Calu3 (cell line): ENCODE measurements at regions not wholly inside any gene's neighbourhood (a gene's known extent, or its start where the extent isn't known, plus 50 kb on each side); places are given as distances from the start of the nearest gene placed in this dataset.

Experiments used
- BruUV-seq: library from RNA; stranded (reverse); fragments of 400-500 nt; replicated peaks from 2 replicates; lab custom pipeline; 2021; lab: Mats Ljungman, UMichigan
- CTCF ChIA-PET: fragments of 300-600 bp; sonication (Branson Sonifier 250); formaldehyde crosslinking; loops from one replicate; lab custom pipeline; 2022; ENCODE audit warnings: antibody characterized with exemption; lab: Charles Lee
- DNase-seq: peaks from one replicate; pipeline ENCODE4 v3.0.0; 2022
- H3K27ac Mint-ChIP-seq: one replicate; pipeline ENCODE4 v1.8.0; 2022; ENCODE audit warnings: mixed read lengths; ENCODE audit not compliant: unreplicated experiment
- H3K27me3 Mint-ChIP-seq: one replicate; pipeline ENCODE4 v1.8.0; 2022; ENCODE audit warnings: mixed read lengths; ENCODE audit not compliant: unreplicated experiment
- H3K36me3 Mint-ChIP-seq: one replicate; pipeline ENCODE4 v1.8.0; 2022; ENCODE audit warnings: mild to moderate bottlenecking, moderate library complexity, mixed read lengths; ENCODE audit not compliant: insufficient read depth, unreplicated experiment
- H3K4me1 Mint-ChIP-seq: one replicate; pipeline ENCODE4 v1.8.0; 2022; ENCODE audit warnings: mild to moderate bottlenecking, low read depth, mixed read lengths; ENCODE audit not compliant: unreplicated experiment
- H3K4me3 Mint-ChIP-seq: one replicate; pipeline ENCODE4 v1.8.0; 2022; ENCODE audit warnings: mild to moderate bottlenecking, low read depth, moderate library complexity, mixed read lengths; ENCODE audit not compliant: unreplicated experiment
- H3K9me3 Mint-ChIP-seq: one replicate; pipeline ENCODE4 v1.8.0; 2022; ENCODE audit warnings: low read depth, mixed read lengths; ENCODE audit not compliant: unreplicated experiment
- intact Hi-C: fragments of 100-400 bp; cut with micrococcal nuclease; formaldehyde crosslinking; loops from one replicate; pipeline ENCODE4 v1.10.0; 2022; ENCODE audit not compliant: unreplicated experiment
- TF ChIP-seq, protein P1 (sequence below): fragments of 200-600 bp; IDR thresholded peaks from one replicate; pipeline ENCODE4 v1.8.0; 2022; ENCODE audit warnings: antibody characterized with exemption; ENCODE audit not compliant: unreplicated experiment

DNA sequence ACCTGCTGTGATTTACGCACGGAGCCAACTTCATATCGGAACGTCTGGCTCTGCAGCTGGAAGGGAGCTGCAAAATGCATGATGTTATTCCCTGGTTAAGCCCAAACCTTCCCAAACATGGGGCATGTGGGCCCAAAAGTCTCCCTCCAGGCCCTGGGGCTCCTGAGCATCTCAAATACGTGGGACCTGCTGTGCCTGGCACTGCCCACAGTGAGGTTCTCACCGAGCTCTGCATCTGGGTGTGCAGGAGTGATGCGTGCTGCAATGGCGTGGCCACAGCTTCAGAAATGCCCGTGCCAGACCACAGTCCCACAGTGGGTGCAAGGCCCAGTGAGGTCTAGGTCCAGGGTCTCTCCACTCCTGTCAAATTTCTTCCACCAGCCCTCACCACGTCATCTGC lies 503.3 kb downstream of the EIPR1 start:
- DNase-seq = no peak
- Mint-ChIP-seq H3K36me3 (no peaks in the 10 kb centered on the region), H3K27ac (no peak overlapping the region), H3K27me3 (no peaks in the 10 kb centered on the region), H3K4me1 (no peaks in the 10 kb centered on the region), H3K9me3 (peaks cover 6% of the 10 kb centered on the region), H3K4me3 (no peak overlapping the region)
- BruUV-seq = no TSS peak
- intact Hi-C loops = no loop called here
- TF ChIP-seq, protein P1, sequence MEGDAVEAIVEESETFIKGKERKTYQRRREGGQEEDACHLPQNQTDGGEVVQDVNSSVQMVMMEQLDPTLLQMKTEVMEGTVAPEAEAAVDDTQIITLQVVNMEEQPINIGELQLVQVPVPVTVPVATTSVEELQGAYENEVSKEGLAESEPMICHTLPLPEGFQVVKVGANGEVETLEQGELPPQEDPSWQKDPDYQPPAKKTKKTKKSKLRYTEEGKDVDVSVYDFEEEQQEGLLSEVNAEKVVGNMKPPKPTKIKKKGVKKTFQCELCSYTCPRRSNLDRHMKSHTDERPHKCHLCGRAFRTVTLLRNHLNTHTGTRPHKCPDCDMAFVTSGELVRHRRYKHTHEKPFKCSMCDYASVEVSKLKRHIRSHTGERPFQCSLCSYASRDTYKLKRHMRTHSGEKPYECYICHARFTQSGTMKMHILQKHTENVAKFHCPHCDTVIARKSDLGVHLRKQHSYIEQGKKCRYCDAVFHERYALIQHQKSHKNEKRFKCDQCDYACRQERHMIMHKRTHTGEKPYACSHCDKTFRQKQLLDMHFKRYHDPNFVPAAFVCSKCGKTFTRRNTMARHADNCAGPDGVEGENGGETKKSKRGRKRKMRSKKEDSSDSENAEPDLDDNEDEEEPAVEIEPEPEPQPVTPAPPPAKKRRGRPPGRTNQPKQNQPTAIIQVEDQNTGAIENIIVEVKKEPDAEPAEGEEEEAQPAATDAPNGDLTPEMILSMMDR = no peak
- CTCF ChIA-PET = no interaction called here

DNA sequence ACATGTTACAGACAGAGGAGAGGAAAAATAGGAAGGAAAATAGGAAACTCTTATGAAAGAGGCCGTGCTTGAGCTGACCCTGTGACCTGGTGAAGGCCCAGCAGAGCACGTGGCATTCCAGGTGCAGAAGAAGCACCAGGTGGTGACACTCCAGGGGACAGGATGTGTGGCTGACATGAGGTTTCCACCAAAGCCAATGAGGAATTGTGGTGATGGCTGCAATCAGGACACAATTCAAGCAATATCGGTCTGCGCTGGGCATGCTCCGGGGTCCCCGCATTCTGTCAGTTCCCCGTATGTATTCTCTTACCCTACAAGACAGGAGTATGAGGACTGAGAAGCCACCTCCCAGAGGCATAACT lies 504.2 kb downstream of the EIPR1 start:
- no peak overlapping the region for H3K4me3 Mint-ChIP-seq
- intact Hi-C loops = no loop called here
- no peaks in the 10 kb centered on the region for H3K36me3 Mint-ChIP-seq
- no peak for DNase-seq
- no peak overlapping the region for H3K27ac Mint-ChIP-seq
- BruUV-seq = no TSS peak
- TF ChIP-seq, protein P1 = no peak
- no peaks in the 10 kb centered on the region for H3K4me1 Mint-ChIP-seq
- no peaks in the 10 kb centered on the region for H3K27me3 Mint-ChIP-seq
- H3K9me3 Mint-ChIP-seq = peaks cover 6% of the 10 kb centered on the region
- CTCF ChIA-PET = no interaction called here

DNA sequence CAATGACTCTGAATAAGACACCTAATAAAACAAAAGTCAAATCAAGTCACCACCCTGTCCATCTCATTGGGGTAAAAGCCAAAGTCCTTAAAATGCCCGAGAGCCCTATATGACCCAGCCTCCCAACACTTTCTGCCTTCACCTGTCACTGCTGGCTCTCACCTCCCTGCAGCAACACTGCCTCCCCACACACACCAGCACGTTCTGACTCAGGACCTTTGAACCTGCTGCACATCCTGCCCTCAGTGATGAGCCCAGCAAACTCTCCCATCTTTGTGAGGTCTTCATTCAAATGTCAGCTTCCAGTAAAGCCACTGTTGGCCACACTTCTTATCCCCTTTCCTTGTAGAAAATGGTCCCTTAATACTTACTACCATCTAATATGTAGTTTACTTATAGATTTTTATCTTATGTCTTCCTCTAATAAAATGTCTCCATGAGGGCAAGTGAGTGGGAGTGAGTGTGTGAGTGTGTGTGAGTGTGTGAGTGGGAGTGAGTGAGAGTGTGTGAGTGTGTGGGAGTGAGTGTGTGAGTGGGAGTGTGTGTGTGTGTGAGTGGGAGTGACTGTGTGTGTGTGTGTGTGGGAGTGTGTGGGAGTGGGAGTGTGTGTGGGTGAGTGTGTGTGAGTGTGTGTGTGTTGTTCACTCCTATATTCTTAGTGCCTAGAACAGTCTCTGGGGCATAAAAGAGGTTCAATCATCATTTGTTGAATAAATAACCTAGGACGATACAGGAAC lies 504.7 kb downstream of the EIPR1 start:
- H3K9me3 Mint-ChIP-seq = peaks cover 6% of the 10 kb centered on the region
- no peaks in the 10 kb centered on the region for H3K27me3 Mint-ChIP-seq
- DNase-seq = no peak
- H3K27ac Mint-ChIP-seq = no peak overlapping the region
- CTCF ChIA-PET = no interaction called here
- intact Hi-C loops = no loop called here
- H3K4me1 Mint-ChIP-seq = no peaks in the 10 kb centered on the region
- no peaks in the 10 kb centered on the region for H3K36me3 Mint-ChIP-seq
- H3K4me3 Mint-ChIP-seq = no peak overlapping the region
- TF ChIP-seq, protein P1 = no peak
- BruUV-seq = no TSS peak

DNA sequence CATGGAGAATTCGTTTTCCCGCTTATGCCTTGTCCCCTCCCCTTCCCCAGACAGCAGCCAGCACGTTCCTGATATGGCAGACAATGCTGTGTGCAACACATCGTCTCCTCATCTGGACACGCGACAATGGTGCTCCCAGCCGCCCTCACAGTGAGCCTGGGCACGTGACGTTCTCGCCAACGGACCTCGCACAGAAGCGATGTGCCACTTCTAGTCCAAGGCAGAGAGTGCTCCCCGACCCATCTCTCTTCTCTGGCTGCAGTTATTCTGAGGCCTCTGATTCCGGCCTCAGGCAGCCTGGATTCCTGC lies 505.4 kb downstream of the EIPR1 start:
- Mint-ChIP-seq H3K4me1 (no peaks in the 10 kb centered on the region), H3K27ac (no peak overlapping the region), H3K27me3 (no peaks in the 10 kb centered on the region), H3K9me3 (peaks cover 6% of the 10 kb centered on the region), H3K4me3 (no peak overlapping the region), H3K36me3 (no peaks in the 10 kb centered on the region)
- TF ChIP-seq, protein P1 = no peak
- intact Hi-C loops = no loop called here
- no peak for DNase-seq
- CTCF ChIA-PET = no interaction called here
- no TSS peak for BruUV-seq
